Choroid plexus epithelial cell (primary cell): ENCODE measurements at regions not wholly inside any gene's neighbourhood (a gene's known extent, or its start where the extent isn't known, plus 50 kb on each side); places are given as distances from the start of the nearest gene placed in this dataset.

Experiments
- DNase-seq: peaks from one replicate; pipeline ENCODE4 v3.0.0-alpha.2; 2010; ENCODE audit warnings: low read depth
- H3K4me3 ChIP-seq: 2 replicates; pipeline ENCODE4 v1.5.1; 2011; ENCODE audit warnings: low read depth, mild to moderate bottlenecking, control low read depth, low read length, moderate library complexity
- CTCF ChIP-seq: conservative IDR thresholded peaks from 2 replicates; pipeline ENCODE4 v1.5.1; 2011; ENCODE audit warnings: low read depth, mild to moderate bottlenecking, control low read depth, inconsistent platforms, low read length, moderate library complexity

GRCh38 chr7:112881-113280, 79.5 kb upstream of the FAM20C start:
- no peak for DNase-seq
- H3K4me3 ChIP-seq: no peak overlapping the region
- no peak for TF ChIP-seq CTCF

GRCh38 chr7:115274-115911, 77.0 kb upstream of the FAM20C start:
- no peak overlapping the region for H3K4me3 ChIP-seq
- DNase-seq: peak; percentile 83
- TF ChIP-seq CTCF: no peak

GRCh38 chr7:116188-116981, 76.0 kb upstream of the FAM20C start:
- DNase-seq: no peak
- TF ChIP-seq CTCF: no peak
- H3K4me3 ChIP-seq: no peak overlapping the region

GRCh38 chr7:117836-118614, 74.3 kb upstream of the FAM20C start:
- DNase-seq: no peak
- TF ChIP-seq CTCF: no peak
- no peak overlapping the region for H3K4me3 ChIP-seq

GRCh38 chr7:118615-119391, 73.6 kb upstream of the FAM20C start:
- peak; percentile 35 for DNase-seq
- TF ChIP-seq CTCF: no peak
- H3K4me3 ChIP-seq: no peak overlapping the region

- no peak overlapping the region for H3K4me3 ChIP-seq
- no peak for TF ChIP-seq CTCF
- DNase-seq: peak; percentile 70
Observed at GRCh38 chr7:119392-120163, 72.8 kb upstream of the FAM20C start.
